ENCODE measurements at regions not wholly inside any gene's neighbourhood (a gene's known extent, or its start where the extent isn't known, plus 50 kb on each side); places are given as distances from the start of the nearest gene placed in this dataset.

DNA sequence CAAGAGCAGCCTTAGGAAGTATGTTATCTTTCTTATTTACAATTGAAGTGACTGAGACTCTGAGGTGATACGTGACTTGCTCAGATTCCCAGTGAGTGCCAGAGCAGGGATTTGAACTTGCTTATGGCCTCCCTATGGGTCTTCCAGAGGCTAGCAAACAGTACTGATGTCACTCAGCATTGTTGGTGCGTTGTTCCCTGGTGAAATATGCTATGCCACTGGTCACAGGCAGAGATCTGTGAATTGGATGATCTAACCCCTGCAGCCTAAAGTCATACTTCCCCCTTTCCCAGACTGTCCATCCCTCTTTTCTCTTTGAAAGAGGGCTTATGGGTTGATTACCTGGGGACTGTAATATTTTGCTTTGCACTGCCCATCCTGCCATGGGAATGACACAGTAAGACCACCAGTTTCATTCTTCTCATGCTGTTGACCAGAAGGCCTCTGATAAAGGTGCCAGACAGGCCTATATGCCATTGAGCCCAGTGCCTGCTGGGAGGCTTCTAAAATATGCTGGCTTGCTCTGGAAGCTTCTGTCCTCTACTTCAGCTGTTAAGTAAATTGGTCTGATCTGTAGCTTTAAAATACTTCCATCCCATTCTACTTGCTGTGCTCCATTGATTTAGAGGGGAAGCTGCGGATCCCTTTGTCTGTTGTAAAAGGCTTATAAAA lies 152.2 kb upstream of the E2F8 start:
- DNase-seq, result no peak

DNA sequence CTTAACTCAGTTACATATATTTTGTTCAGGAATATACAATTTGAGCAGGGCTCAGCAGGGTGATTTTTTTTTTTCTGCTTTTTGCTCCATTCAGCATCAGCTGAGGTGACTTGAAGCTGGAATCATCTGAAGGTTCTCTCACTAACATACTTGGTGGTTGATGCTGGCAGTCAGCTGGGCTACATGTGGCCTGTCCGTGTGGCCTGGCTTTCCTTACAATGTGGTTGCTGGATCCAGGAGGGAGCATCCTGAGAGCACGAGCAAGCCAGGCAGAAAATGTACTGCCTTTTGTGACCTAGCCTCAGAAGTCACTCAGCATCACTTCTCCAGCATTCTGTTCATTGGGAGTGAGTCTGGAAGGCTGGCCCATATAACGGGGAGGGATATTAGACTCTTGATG lies 151.6 kb upstream of the E2F8 start:
- DNase-seq, result no peak

DNA sequence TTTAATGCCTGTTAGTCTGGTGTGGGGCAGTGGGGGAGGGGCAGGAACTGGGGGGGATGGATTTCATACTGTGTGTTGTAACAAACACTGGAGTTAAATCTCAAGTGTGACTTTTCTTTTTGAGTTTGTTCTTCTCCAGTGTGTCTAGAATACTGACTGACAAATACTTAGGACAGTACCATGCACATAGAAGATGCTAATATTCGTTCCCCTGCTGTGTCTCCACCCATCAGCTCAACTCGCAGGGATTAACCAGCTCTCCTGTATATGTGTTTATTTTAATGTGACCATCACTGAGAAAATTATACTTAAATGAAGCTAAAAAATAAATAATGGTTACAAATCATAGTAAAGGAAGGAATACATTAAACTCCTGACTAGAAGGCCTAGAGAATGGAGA lies 150.9 kb upstream of the E2F8 start:
- no peak for DNase-seq

DNA sequence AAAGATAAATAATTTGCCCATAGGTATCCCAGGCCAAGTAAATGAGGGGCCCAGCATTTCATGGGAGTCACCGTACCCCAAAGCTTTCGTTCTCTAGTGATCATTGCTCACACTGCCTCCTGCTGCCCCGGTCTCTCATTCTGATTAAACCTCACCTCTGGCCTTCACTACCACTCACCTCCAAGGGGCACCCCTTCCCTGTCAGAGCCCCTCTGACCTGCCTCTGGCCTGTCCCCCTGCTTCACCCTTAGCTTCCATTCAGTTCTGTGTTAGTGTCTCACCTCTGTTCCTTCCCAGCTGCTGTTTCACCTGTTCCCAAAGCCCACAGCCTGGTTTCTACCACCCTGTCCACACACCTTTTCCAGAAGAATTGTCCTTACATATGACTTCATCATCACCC lies 150.3 kb upstream of the E2F8 start:
- DNase-seq, result no peak

DNA sequence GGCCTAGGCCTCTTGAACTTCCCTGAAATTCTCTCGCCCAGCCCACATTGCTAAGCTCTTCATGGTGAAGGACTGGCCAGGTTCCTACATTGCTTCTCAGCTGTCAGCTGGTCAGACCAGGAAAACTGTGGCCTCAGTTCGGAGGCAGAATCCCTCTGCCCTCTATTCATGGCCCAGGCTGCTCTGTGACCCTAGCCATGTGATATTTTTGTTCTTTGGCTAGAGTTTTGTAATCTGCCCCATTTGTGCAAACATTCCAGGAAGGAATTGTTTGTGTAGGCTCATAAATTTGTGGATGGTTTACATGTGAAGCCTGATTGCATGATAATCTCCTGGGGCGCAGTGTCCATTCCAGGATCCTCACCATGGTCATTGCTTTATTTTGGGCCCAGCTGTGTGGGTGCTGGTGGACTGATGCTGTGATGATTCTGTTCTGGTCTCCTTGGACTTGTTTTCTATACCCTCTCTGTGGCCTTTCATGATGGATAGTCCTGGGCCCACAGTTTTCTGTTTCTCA lies 149.1 kb upstream of the E2F8 start:
- DNase-seq, result no peak

DNA sequence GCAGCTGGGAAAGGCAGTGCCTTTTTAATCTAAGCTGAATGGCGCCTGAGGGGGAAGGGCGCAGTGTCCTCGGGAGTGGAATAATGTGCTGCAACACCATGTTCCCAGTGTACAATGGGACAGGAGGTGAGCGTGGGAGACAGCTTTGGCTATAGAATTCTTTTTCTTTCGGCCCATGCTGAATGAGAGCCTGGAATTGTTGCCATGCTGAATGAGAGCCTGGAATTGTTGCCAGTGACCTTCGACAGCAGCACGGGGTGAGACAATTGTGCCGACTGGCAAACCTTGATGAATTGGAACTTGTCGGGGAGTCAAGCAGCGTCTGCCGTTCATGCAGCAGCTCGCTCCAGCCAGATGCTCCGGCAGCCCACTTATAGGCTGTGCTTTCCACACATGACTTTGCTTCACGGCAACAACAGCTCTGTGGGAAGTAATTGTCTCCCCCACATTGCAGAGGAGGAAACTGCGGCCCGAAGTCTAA lies 141.4 kb upstream of the E2F8 start:
- DNase-seq, result no peak

DNA sequence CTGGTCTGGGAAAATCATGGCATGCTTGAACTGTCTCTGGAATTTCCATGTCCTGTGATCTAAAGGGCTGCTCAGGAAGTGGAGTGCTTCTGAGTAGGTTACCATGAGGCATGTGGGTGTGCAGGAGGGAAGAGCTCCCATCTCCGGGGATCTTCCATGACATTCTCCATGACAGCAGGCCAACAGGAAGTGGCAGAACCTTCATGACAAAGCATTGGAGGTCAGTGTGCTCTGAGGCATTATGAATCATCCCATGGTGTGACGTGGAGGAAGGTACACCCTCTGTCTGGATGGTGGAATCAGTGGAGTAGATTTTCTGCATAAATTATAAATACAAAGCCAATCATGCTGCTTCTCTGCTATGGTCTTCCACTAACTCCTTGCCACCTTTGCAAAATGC lies 139.6 kb upstream of the E2F8 start:
- DNase-seq, result no peak

DNA sequence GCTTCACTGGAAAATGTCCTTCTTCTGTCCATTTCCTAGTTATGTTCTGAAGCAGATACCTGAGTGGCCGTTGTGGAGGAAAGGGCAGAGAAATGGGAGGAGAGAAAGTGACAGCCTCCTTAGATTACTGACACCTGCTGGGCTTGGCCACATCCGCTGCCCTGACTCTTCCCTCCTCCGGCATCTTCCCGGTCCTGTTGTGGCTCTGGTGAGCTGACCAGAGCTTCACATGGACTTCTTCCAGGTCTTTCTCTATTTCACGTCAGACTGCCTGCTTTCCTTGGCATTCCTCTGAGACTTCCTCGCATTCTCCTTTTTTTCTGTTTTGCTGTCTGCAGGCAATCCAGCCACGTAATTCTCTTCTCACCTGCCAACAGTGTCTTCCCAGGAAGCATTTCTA lies 138.7 kb upstream of the E2F8 start:
- no peak for DNase-seq

DNA sequence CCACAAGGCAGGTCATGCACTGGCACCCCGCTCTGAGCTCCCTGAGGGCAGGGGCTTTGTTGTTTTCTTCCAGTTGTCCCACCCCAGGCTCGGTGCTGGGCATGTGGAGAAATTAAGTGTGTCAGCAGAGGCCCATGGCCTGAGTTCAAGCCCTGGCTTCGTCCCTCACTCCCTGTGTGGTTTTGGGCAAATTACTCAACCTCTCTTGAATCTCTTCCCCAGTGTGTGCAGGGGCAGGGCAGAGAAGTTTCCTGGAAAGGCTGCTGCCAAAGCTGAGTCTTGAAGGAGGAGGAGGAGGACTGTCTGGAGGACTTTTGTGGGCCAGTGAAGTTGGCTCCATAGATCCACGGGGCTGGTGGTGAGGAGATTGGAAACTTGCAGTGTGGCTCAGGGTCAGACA lies 138.1 kb upstream of the E2F8 start:
- no peak for DNase-seq

DNA sequence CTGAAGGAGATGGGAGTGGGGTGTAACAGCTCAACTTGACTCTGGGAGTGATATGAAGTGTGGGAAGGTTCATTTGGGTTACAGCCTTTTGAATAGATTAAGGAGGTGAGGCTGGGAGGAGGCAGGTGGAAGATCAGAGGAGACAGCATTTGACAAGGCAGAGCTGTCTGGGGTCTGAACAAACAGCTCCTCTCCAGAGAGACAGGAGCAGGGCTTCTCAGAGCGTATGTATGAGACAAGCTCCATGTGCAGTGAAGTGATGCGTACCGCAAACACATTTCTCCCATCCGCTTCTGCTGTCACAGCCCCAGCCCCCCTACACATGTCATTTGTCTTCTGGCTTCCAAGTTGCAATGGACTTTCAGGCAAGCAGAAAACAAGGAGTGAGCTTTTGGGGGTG lies 137.1 kb upstream of the E2F8 start:
- no peak for DNase-seq

DNA sequence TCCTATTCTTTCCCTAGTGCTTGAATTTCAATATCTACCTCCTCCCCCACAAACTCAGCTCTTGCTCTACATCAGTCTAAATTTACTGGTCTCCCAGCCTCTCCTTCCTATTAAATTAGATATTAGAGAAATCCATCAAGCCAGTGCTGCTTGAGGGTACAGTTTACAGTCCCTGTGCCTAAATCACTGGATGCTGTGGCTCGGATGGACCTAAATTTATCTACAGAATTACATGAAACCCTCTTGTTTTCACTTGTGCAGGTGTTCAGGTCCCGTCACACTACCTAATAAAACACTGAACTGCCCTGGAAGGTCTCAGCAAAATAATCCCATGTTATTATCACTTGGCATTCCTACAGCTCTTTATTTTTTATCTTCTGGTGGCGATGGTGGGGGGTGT lies 134.7 kb upstream of the E2F8 start:
- DNase-seq, result no peak

DNA sequence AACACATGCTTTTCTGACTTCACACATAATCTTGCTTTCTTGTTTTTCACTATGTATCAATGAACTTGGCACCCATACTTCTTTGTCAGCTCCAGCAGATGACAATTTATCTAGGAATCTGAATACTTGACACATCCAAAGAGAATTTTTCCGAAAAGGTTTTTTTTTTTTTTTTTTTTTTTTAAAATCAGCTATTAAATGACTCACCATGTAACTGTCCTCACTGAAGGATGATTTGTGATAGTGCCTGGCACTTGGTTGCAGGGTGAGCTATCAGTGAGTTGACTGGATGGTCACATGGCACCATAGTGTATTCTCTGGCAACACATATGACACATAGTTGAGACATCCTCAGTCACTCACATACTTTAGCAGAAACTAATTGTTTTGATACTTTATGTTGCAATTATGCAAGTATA lies 133.4 kb upstream of the E2F8 start:
- DNase-seq, result no peak

DNA sequence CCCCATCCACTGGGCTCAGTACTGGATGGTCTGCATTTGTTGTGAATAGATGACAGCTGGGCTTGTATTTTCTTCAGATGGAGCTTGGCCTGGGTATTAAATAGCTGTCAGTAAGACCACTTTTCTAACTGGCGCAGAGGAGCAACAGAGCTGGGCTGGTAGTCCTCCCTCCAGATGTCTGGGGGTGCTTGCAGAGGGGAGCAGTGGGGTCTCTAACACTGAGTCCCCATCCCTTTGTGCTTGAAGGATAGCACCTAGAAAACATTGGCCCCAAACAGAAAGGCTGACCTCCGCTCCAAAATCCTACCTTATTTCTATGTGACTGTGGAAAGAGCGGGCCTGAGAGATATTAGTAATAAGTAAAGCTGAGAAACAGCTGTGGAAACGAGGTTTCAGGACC lies 131.6 kb upstream of the E2F8 start:
- DNase-seq, result no peak

DNA sequence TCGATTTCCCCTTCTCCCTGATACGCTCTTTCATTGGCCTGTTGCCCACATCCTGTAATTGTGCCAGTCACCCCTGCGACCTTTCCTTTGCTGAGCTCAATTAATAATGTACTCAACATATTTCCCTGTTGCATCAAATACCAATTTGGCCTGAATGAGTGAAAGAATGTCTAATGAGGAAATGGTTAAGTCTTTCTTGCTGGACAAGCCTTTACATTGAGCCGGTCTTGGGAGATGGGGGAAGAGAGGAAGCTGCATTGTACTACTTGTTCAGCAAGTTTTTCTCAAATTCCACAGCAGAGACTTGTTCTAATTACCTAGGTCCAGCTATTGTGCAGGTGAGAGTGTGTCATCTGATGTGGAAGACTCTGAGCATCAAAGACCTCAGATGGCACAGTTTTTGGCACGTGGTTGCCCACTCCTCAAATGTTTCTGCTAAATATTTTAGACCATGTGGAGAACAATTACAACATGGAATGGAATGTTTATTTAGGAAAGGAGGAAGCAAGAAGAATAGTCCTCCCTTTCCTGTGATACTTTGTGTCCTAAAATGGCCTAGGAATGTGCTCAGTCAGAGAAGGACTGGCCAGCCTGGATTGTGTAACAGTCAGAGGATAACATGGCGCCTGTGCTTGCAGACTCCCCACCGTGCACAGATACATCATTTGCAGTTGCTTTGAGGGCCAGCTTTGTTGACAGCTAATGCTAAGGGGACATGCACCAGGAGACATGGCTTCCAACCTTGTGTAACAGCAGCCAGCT lies 129.5 kb upstream of the E2F8 start:
- DNase-seq, result no peak

DNA sequence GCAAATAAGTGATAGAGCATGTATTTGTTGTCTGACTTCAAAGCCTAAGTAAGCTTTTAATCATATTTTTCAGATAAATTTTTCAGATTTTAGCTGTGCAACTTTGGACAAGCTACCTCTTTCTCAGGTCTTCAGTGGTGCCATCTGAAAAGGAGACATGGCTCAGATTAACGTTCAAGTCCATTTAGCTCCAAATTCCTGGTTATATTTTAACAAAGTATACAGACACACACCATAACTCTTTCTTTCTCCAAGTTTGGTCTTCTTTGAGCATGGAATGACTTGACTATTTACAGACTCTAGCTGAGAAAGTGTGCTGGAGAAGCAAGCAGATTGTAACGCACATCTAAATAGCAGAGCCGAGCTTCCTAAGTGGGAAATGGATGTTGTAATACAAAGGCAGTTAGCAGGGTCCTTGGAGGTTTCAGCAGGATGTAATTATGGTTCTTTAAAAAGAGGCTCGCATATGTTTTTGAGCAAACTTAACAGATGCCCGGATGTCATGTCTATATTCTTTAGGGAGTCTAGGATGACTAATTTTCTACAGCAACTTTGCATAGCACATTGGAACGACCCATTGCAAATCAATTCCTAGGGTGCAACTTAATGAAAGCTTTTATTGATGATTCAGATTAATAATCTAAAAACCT lies 128.1 kb upstream of the E2F8 start:
- DNase-seq, result no peak

DNA sequence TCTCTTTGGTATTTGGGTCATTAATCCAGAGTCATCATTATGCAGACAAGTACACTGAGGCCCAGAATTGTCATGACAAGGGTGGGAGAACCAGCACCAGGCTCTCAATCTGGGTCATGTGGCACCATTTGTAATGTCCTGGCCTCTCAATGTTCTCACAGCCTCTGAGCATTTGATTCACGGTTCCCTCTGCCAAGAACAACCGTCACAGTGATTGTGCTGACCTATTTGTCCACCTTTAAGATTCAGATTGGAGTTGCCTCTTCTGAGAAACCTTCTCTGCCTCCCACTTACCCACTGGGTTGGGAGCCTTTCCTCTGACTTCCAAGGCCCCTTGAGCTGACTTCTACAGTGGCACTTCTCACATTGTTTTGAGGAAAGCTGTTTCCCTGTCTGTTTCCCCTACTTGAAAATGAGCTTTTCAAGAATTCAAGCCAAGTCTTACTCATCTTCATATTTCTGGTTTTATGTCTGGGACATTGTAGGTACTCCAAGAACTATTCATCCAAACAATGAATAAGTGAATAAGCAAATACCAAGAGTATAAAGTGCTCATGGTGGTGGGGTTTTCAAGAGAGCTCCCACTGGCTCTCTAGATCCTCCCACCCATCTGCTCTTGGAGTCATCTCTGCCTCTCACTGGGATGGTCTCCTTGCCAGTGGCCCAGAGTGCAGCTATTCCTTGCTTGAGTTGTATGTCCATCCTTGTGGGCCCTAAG lies 126.4 kb upstream of the E2F8 start:
- no peak for DNase-seq

DNA sequence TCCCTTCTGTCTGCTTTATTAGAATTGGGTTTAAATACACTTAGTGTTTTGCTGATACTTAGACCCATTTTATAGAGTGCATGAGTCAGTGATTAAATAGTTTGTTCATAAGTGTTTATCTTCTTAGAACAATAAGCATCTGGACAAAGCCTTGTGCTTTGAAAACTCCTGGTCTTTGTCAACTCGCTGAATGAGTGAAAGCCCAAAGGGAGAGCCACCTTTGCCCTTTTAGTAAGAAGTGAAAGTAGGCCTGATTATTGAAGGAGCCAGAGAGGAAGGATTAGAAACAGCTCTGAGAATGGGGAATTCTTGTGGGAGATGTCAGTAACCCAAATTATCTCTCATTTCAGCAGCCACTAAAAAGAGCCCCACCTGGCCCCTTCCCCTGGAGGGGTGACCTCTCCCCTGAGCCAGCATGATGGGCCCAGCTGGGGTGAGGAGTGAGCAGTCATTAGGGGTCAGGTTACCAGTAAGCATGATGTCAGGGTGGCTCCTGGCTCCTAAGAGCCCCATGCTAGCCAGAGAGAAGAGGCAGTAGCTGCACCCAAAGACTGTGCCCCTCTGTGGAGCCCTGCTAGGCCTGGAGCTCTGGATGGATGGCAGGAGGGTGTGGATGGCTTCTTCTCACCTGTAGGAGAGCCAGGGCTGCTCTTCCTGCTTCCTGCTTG lies 125.1 kb upstream of the E2F8 start:
- DNase-seq, result no peak

DNA sequence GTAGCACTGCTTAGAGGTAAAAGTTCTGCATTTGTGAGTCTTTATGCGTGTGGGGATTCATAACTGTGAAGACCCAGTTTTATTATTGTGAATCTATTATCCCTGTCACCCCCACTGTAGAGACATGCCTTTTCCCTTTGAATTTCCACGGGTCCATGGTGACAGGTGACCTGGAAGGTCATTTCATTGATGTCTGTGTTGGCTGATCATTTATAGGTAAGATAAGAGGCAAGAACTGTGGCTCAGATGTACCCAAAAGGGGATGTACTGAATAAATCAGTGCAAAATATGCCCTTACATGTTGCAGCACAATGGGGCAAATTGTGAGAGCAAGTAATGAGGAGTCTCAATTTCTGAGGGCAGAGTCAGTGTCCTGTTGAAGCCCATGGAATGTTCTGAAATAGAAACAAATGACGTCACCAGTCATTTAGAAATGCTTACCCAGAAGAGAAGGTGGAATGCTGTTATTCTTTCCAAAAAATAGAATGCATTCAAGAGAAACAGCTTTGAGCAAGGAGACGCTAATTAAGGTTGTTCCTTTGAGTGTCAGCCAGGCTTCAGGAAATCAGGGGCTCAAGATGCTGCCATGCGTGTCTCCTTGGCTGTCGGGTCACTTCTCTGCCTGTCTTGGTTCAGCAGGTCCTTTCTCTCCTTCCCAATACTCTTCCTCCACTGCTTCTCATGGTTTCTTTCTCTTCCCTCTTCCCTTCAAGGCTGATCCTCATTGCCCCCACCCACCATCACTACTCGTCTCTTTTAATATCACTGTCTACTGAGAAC lies 118.7 kb upstream of the E2F8 start:
- DNase-seq, result no peak

DNA sequence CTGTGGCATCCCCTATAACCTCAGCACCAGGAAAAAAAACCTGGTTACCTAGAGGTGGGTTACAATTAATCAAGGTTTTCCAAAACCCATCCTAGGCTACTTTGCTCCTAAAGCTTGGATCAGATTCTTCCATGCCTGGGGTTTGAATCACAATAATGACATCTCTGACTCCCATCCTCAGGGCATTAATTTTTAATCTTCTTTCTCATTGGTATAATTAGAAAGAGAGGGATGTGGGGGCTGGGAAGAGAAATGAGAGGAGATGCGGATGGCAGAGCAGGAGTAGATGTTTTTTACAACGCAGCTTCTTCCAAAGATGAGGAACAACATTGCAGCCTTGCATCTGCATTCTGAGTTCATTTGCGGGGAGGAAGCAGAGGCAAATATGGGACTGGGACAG lies 117.2 kb upstream of the E2F8 start:
- DNase-seq, result no peak

DNA sequence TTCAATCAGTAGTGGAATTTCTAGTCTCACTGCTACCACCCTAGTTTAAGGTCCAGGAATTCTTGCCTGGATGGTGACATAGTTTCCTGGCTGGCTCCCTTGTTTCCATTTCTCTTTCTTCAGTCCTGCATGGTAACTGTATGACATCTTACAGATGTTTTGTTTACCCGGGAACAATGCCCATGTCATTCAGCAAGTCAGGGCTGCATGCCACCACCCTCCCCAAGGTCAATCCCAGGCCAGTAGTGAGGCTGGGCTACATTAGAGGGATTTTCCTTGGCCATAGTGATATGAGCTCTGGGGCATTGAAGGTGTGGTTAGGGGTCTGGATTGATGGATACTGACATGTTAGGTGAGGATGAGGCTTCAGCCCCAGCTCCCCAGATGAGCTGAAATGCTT lies 114.9 kb upstream of the E2F8 start:
- no peak for DNase-seq

DNA sequence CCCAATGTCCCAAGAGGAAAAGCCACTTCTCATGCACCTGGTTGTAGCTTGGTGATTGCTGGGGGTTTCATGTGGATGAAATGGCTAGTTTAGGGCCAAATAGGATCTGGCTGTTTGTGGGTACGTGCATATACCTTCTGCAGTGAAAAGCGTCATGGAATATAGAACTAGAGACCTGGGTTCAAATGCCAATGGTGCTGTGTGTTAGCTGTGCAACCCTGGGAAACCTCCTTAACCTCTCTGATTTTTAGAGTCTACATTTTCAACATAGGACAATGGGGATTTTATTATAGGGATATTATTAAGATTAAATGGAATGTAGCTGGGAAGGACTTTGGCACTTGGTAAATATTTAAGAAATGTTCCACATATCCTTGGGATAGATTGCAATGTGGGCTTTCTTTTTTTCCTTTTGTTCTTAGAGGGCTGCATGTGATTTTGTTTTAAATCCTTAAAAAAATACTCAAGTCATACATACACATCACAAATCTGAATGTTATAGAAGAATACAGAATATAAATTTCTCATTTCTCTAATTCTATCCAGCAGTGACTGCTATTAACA lies 112.6 kb upstream of the E2F8 start:
- DNase-seq, result no peak

DNA sequence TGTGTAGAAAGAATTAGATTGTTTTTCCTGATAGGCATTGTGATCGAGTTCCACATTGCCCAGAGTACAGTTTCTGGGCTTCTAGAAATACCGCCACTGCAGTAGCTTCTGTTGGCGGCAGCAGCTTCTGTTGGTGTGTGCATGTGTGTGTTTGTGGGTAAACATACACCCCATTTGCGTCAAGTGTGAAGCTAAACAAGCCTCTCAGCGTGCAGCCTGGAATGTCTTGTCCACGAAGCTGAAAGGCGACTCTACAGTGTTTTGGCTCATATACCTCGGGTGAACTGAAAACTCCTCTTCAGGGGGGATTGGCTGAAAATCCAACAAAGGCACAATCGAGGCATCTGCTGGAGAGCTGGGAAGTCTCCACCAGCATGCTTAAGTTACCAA lies 112.0 kb upstream of the E2F8 start:
- no peak for DNase-seq
